ENCODE measurements at regions not wholly inside any gene's neighbourhood (a gene's known extent, or its start where the extent isn't known, plus 50 kb on each side); places are given as distances from the start of the nearest gene placed in this dataset.

DNA sequence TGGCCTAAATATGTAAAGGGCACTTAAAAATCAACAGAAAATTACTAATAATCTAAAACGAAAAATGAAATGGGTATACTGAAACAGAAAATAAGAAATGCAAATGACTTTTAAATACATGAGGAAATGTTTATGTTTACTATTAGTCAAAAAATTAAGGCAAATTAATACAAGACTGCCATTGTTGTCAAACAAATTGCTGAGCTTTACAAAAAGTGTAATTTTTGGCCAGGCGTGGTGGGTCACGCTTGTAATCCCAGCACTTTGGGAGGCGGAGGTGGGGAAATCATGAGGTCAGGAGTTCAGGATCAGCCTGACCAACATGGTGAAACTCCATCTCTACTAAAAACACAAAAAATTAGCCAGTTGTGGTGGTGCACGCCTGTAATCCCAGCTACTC, 343.9 kb upstream of the SGO1 start:
- TF ChIP-seq, protein P1, sequence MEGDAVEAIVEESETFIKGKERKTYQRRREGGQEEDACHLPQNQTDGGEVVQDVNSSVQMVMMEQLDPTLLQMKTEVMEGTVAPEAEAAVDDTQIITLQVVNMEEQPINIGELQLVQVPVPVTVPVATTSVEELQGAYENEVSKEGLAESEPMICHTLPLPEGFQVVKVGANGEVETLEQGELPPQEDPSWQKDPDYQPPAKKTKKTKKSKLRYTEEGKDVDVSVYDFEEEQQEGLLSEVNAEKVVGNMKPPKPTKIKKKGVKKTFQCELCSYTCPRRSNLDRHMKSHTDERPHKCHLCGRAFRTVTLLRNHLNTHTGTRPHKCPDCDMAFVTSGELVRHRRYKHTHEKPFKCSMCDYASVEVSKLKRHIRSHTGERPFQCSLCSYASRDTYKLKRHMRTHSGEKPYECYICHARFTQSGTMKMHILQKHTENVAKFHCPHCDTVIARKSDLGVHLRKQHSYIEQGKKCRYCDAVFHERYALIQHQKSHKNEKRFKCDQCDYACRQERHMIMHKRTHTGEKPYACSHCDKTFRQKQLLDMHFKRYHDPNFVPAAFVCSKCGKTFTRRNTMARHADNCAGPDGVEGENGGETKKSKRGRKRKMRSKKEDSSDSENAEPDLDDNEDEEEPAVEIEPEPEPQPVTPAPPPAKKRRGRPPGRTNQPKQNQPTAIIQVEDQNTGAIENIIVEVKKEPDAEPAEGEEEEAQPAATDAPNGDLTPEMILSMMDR (conservative IDR thresholded peaks at IDR 0.05 in 1 of 2, IDR thresholded peaks at IDR 0.05 in 1 of 2; ENCODE audit: extremely low read depth in 1 of 2, insufficient read depth in 1 of 2, low read depth in 1 of 2, low read length in 2 of 2): no peak
- TF ChIP-seq EZH2 (IDR thresholded peaks at IDR 0.05; ENCODE audit: borderline replicate concordance, low read length): no peak

Data from mammary epithelial cell (primary cell).